ENCODE measurements at regions not wholly inside any gene's neighbourhood (a gene's known extent, or its start where the extent isn't known, plus 50 kb on each side); places are given as distances from the start of the nearest gene placed in this dataset.

- ATAC-seq = no peak
- TF ChIP-seq ZNF8 (CRISPR knock-in tag; IDR thresholded peaks at IDR 0.05) = no peak
- TF ChIP-seq ZFP3 (CRISPR knock-in tag; IDR thresholded peaks at IDR 0.05) = no peak
- no peak for TF ChIP-seq OSR1 (CRISPR knock-in tag; IDR thresholded peaks at IDR 0.05)
- TF ChIP-seq, protein P1, sequence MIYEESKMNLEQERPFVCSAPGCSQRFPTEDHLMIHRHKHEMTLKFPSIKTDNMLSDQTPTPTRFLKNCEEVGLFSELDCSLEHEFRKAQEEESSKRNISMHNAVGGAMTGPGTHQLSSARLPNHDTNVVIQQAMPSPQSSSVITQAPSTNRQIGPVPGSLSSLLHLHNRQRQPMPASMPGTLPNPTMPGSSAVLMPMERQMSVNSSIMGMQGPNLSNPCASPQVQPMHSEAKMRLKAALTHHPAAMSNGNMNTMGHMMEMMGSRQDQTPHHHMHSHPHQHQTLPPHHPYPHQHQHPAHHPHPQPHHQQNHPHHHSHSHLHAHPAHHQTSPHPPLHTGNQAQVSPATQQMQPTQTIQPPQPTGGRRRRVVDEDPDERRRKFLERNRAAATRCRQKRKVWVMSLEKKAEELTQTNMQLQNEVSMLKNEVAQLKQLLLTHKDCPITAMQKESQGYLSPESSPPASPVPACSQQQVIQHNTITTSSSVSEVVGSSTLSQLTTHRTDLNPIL (CRISPR knock-in tag; IDR thresholded peaks at IDR 0.05; ENCODE audit: low read depth) = no peak
- no peak for TF ChIP-seq ZC3H10 (CRISPR knock-in tag; IDR thresholded peaks at IDR 0.05)
- TF ChIP-seq ZFP30 (CRISPR knock-in tag; IDR thresholded peaks at IDR 0.05) = no peak
- no peak for TF ChIP-seq RARB (CRISPR knock-in tag; IDR thresholded peaks at IDR 0.05)
- TF ChIP-seq TSHZ2 (CRISPR knock-in tag; IDR thresholded peaks at IDR 0.05) = no peak
- TF ChIP-seq CSDC2 (CRISPR knock-in tag; IDR thresholded peaks at IDR 0.05) = no peak
- no peak for TF ChIP-seq PPARA (CRISPR knock-in tag; IDR thresholded peaks at IDR 0.05; ENCODE audit: borderline replicate concordance)
- TF ChIP-seq, protein P2, sequence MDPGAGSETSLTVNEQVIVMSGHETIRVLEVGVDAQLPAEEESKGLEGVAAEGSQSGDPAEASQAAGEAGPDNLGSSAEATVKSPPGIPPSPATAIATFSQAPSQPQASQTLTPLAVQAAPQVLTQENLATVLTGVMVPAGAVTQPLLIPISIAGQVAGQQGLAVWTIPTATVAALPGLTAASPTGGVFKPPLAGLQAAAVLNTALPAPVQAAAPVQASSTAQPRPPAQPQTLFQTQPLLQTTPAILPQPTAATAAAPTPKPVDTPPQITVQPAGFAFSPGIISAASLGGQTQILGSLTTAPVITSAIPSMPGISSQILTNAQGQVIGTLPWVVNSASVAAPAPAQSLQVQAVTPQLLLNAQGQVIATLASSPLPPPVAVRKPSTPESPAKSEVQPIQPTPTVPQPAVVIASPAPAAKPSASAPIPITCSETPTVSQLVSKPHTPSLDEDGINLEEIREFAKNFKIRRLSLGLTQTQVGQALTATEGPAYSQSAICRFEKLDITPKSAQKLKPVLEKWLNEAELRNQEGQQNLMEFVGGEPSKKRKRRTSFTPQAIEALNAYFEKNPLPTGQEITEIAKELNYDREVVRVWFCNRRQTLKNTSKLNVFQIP (CRISPR knock-in tag; IDR thresholded peaks at IDR 0.05; ENCODE audit: borderline replicate concordance, low read depth) = no peak
- no peak for TF ChIP-seq TOX (CRISPR knock-in tag; IDR thresholded peaks at IDR 0.05; ENCODE audit: borderline replicate concordance)
- no peak for TF ChIP-seq ARNTL (CRISPR knock-in tag; IDR thresholded peaks at IDR 0.05; ENCODE audit: borderline replicate concordance, low read depth)
- no peak for TF ChIP-seq BACH2 (CRISPR knock-in tag; IDR thresholded peaks at IDR 0.05; ENCODE audit: borderline replicate concordance)
- no peak for TF ChIP-seq PATZ1 (CRISPR knock-in tag; IDR thresholded peaks at IDR 0.05; ENCODE audit: borderline replicate concordance)
- no peak for TF ChIP-seq ZNF565 (CRISPR knock-in tag; conservative IDR thresholded peaks at IDR 0.05; ENCODE audit: low read depth)
- TF ChIP-seq GLIS3 (CRISPR knock-in tag; IDR thresholded peaks at IDR 0.05) = no peak
- TF ChIP-seq ESRRG (CRISPR knock-in tag; IDR thresholded peaks at IDR 0.05) = no peak
Measured at GRCh38 chr1:166343276-166343675, 176.5 kb upstream of the FAM78B start.

DNA sequence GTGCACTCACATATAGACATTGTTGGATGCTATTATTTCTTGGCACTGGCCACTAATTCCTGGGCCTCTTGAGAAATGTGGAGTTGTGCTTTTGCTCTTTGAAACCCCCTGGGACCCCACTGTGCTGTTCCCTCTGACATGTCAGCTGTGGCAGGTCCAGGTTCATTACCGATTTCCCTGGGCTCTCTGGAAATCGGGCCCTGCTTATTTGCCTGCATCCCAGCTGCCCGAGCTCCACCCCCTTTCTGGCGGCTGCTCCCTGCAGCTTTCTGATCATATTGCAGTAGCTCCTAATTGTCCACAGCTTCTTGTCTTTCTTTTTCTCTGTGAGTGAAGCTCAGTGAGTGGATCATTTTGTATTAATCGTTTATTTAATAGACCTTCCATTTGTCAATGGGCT is 183.7 kb upstream of the FAM78B start:
- TF ChIP-seq ISL1 (CRISPR knock-in tag; IDR thresholded peaks at IDR 0.05) (no peak), GLIS3 (CRISPR knock-in tag; IDR thresholded peaks at IDR 0.05) (no peak), ZC3H10 (CRISPR knock-in tag; IDR thresholded peaks at IDR 0.05) (no peak)
- ATAC-seq = no peak

GRCh38 chr1:166351676-166352075 is 184.9 kb upstream of the FAM78B start:
- TF ChIP-seq ESRRG (CRISPR knock-in tag; IDR thresholded peaks at IDR 0.05) = no peak
- TF ChIP-seq ZFP3 (CRISPR knock-in tag; IDR thresholded peaks at IDR 0.05) = no peak
- no peak for TF ChIP-seq TSHZ2 (CRISPR knock-in tag; IDR thresholded peaks at IDR 0.05)
- no peak for TF ChIP-seq CSDC2 (CRISPR knock-in tag; IDR thresholded peaks at IDR 0.05)
- no peak for TF ChIP-seq ZNF8 (CRISPR knock-in tag; IDR thresholded peaks at IDR 0.05)
- no peak for TF ChIP-seq ZFP30 (CRISPR knock-in tag; IDR thresholded peaks at IDR 0.05)
- TF ChIP-seq ARNTL (CRISPR knock-in tag; IDR thresholded peaks at IDR 0.05; ENCODE audit: borderline replicate concordance, low read depth) = no peak
- no peak for TF ChIP-seq BACH2 (CRISPR knock-in tag; IDR thresholded peaks at IDR 0.05; ENCODE audit: borderline replicate concordance)
- ATAC-seq = no peak

Measured in SK-N-SH treated with all-trans-retinoic acid at 6 μM for 48 hours (cell line).